ENCODE measurements at regions not wholly inside any gene's neighbourhood (a gene's known extent, or its start where the extent isn't known, plus 50 kb on each side); places are given as distances from the start of the nearest gene placed in this dataset.

DNA sequence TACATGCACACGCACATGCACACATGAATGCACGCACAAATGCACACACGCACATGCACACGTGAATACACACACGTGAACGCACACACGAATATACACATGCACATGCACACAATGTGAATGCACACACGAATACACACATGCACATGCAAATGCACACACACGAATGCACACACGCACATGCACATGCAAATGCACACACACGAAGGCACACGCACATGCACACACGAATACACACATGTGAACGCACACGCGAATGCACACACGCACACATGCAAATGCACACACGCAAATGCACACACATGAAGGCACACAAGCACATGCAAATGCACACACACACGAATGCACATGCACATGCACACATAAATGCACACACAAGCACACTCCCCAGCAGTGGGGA, 68.6 kb upstream of the GPC1 start:
- Mint-ChIP-seq H3K36me3 (no peaks in the 10 kb centered on the region), H3K27ac (no peak overlapping the region), H3K4me3 (no peak overlapping the region), H3K9me3 (no peaks in the 10 kb centered on the region), H3K4me1 (peaks cover 1% of the 10 kb centered on the region), H3K27me3 (peaks cover 8% of the 10 kb centered on the region)
- ATAC-seq (ENCODE audit: low read depth) (no peak), DNase-seq (ENCODE audit: low spot score in 2 of 2) (no peak)

DNA sequence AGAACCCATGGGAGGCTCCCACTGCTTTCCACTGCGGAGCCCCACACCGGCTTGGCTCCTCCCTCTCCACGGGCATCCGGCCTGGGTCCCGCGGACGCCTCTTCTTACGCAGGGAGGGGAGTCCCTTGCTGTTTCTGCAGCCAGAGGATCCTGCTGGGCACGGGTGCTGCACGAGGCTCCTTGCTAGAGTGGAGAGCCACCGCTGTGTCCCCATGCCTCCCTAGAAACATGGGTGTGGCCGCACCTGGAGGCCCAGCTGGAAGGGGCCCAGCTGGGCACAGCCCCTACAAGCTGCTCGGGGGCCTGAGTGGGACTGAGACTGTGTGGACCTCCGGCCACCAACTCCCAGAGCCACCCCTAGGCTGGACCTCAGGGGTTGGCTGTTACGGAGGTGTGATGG, 67.7 kb upstream of the GPC1 start:
- H3K4me1 Mint-ChIP-seq: no peaks in the 10 kb centered on the region
- H3K9me3 Mint-ChIP-seq: no peaks in the 10 kb centered on the region
- no peak overlapping the region for H3K4me3 Mint-ChIP-seq
- ATAC-seq (ENCODE audit: low read depth) (no peak), DNase-seq (ENCODE audit: low spot score in 2 of 2) (no peak)
- H3K27me3 Mint-ChIP-seq: peaks cover 8% of the 10 kb centered on the region
- no peaks in the 10 kb centered on the region for H3K36me3 Mint-ChIP-seq
- no peak overlapping the region for H3K27ac Mint-ChIP-seq

DNA sequence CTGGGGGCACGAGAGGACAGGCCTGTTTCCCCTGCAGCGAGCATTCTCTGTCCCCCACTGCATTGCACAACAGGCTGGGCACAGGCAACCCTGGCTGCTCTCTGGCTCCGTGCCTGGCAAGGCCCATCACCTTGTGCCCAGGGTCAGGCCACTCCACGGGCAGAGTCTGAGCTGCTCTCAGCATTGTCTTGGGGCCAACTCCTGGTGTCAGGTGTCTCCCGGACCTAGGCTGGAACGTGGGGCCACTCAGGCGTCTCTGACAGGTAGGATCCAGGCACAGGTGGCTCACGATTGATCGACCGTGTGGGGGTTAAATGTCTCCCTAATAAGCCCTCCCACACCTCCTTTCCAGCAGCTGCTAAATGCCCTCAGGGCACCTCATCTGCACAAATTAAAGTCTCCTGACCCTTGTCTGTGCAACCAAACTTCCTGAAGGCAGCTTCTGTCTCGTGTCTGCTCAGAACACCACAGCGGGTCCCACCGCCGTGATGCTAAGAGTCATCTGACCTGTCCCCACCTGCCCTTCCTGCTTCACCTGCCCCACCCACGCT, 66.6 kb upstream of the GPC1 start:
- ATAC-seq (ENCODE audit: low read depth) (no peak), DNase-seq (ENCODE audit: low spot score in 2 of 2) (no peak)
- Mint-ChIP-seq H3K36me3 (no peaks in the 10 kb centered on the region), H3K27ac (no peak overlapping the region), H3K27me3 (peaks cover 8% of the 10 kb centered on the region), H3K9me3 (no peaks in the 10 kb centered on the region), H3K4me3 (no peak overlapping the region), H3K4me1 (no peaks in the 10 kb centered on the region)

DNA sequence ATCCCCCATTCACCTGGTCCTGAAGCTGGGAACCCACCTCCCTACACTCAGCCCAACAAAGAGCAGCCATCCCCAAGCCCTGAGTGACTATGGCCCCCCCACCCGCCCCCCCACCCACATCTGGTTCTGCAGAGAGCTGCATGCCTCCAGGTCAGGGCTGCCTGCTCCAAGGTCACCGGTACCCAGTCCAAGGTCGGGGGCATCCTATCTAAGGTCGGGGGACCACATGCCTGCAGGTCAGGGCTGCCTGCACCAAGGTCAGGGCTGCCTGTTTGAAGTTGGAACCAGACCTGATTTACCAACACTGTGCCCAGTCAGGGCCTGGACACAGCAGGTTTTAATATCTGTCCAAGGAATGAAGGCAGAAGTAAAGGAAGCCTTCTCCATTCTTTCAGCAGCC, 66.1 kb upstream of the GPC1 start:
- Mint-ChIP-seq H3K4me1 (no peaks in the 10 kb centered on the region), H3K9me3 (no peaks in the 10 kb centered on the region), H3K36me3 (no peaks in the 10 kb centered on the region), H3K4me3 (no peak overlapping the region), H3K27ac (no peak overlapping the region), H3K27me3 (peaks cover 8% of the 10 kb centered on the region)
- DNase-seq (ENCODE audit: low spot score in 2 of 2) (no peak), ATAC-seq (ENCODE audit: low read depth) (no peak)

DNA sequence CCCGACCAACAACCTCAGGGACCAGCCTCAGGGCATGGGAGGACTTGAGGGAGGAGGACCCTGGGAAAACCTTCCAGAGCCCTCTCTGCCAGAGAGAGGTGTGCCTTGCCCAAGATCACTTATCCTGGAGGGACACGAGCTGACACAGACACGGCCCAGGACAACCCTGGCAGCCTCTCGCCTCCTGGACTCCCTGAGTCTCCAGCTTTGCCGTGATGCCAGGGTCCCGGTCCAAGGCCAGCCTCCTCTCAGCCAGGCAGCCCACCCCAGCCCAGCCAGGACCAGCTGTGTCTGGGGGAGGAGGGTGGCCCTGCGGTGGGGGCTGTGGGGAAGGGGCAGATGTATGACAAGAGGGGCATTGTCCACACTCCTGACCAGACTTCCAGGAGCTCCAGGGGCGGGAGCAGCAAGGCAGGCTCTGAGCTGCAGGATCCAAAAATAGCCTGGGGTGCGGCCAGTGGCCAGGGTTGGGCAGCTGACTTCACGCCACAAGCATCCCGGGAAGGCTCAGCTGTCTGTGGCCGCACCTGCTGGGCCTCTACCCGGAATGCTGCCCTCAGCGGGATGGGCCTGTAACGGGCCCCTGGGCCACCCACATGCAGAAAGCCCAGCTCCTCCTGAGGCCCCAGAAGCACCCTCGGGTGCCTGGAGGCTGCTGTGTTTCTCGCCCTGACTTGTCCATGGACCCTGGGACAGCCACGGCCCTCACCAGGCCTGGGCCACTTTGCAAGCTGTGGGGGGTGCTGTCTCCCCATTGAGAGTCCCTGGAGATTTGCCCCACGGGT, 65.5 kb upstream of the GPC1 start:
- H3K36me3 Mint-ChIP-seq: no peaks in the 10 kb centered on the region
- no peak overlapping the region for H3K27ac Mint-ChIP-seq
- ATAC-seq (ENCODE audit: low read depth) (no peak), DNase-seq (ENCODE audit: low spot score in 2 of 2) (no peak)
- H3K4me3 Mint-ChIP-seq: no peak overlapping the region
- no peaks in the 10 kb centered on the region for H3K9me3 Mint-ChIP-seq
- peaks cover 8% of the 10 kb centered on the region for H3K27me3 Mint-ChIP-seq
- no peaks in the 10 kb centered on the region for H3K4me1 Mint-ChIP-seq

DNA sequence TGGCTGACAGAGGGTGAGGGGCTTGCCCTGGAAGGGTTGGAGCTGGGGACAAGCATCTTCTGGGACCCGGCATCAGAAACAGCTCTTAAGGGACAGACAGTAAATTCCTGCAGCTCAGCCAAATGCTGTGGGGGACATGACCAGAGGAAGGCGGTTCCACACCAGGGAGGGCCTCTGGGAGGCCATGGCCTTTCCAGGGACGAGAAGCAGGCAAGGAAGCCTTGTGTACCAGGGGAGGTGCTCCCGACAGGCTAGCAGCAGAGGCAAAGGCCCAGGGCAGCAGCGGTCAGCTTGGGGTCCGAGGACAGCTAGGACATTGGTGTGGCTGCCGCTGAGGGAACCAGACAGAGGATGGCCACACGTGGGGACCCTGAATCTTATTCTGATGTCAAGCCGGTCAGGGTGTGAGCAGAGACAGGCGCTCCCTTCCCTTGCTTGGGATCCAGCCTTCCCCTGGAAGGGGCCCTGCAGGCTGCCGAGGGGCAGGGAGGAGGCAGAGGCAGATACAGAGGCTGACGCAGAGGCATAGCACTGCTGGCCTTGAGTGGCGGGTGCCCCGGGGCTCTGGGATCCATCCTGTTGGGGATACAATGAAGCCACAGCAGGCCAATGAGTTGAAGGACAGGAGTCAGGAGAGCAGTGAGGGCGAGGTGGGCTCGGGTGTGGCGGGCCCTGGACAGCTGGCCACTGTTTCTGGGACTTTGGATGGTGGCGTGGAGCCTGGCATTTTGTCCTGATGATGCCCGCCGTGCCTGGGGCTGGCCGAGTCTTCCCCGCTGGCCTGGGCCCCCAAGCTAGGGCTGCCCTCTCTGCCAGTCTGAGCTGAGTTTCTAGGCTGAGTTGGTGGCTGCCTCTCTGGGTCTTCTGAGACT, 64.1 kb upstream of the GPC1 start:
- DNase-seq (ENCODE audit: low spot score in 2 of 2): no peak
- Mint-ChIP-seq H3K4me3 (no peak overlapping the region), H3K4me1 (no peaks in the 10 kb centered on the region), H3K9me3 (peaks cover 2% of the 10 kb centered on the region), H3K27me3 (peaks cover 13% of the 10 kb centered on the region), H3K27ac (no peak overlapping the region), H3K36me3 (no peaks in the 10 kb centered on the region)
- ATAC-seq (ENCODE audit: low read depth): no peak

DNA sequence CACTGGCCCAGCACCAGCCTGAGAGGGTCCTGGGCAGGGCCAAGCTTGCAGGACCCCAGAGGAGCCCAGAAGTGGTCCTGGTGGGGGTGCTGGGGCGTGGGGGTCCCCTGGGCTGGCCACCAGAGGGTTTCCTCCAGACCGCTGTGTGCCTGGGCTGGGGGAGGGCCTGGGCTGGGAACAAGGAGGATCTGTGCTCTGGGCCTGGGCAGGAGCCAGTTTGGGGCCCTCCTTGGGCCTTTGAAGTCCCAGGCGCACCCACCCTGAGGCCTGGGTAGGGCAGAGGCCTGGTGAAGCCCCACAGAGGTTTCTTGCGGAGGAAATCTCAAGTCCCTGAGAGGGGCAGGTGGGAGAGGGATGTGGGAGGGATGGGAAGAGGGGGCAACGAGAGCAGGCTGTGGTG, 63.4 kb upstream of the GPC1 start:
- Mint-ChIP-seq H3K27ac (no peak overlapping the region), H3K27me3 (peaks cover 13% of the 10 kb centered on the region), H3K36me3 (no peaks in the 10 kb centered on the region), H3K9me3 (peaks cover 2% of the 10 kb centered on the region), H3K4me3 (no peak overlapping the region), H3K4me1 (no peaks in the 10 kb centered on the region)
- ATAC-seq (ENCODE audit: low read depth): no peak
- DNase-seq (ENCODE audit: low spot score in 2 of 2): no peak

DNA sequence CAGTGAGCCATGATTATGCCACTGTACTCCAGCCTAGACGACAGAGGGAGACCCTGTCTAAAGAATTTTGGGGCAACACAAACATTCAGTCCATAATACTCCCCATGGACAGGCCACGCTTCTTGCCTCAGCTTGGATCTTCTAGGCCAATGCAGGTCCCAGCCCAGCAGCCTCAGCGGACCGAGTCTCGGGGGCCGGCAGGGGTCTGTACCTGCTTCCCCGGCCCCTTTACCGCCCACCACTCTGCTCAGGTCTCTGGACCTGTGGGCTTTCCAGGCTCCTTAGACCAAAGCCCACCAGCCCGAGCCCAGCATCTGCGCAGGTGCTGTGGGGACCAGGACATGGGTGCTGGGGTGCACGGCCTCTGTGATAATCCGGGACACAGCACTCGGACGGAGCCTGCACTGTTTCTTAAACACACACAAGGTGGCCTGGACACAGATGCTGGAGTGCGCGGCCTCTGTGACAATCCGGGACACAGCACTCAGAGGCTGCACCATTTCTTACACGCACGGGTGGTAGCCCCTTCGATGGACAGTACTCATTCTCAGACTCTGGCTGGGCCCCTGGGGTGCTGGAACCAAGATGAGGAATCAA, 62.1 kb upstream of the GPC1 start:
- ATAC-seq (ENCODE audit: low read depth): no peak
- Mint-ChIP-seq H3K9me3 (peaks cover 2% of the 10 kb centered on the region), H3K27me3 (peaks cover 13% of the 10 kb centered on the region), H3K4me1 (no peaks in the 10 kb centered on the region), H3K27ac (no peak overlapping the region), H3K36me3 (no peaks in the 10 kb centered on the region), H3K4me3 (no peak overlapping the region)
- DNase-seq (ENCODE audit: low spot score in 2 of 2): no peak

DNA sequence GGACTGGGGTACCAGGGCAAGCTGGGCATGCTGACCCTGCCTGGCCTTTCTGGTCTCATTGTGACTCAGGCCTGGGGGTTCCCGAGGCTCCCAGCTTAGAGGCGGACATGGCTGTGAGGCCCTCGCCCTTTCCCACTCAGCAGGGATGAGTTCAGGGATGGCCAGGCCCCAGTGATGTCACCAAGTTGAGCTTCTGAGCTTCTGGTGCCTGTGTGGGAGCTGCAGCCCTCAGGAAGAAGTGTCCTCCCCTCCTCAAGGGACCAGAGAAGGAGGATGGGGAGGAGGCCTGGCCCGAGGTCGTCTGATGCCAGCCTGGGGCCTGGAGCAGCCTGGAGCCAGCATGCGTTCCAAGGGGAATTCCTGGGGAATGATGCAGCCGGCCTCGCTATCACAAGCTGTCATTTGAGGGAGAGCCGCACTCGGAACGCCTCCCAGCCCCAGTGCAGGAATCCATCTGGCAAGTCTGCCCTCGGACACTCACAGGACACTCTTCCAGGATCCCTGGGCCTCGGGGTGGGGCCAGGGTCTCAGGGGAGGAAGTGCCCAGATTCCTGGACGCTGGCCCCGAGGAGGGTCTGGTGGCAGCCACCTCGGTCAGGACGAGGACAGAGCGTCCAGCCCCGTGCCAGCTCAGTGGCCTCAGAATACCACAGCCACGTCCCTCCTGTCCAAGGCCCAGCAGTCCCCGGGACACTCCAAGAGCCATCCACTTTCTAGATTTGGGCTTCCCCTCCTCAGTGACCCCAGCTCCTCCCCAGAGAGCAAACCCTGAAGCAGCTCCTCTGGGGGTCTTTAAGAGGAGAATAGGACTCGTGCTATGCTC, 61.2 kb upstream of the GPC1 start:
- peaks cover 2% of the 10 kb centered on the region for H3K9me3 Mint-ChIP-seq
- peaks cover 13% of the 10 kb centered on the region for H3K27me3 Mint-ChIP-seq
- ATAC-seq (ENCODE audit: low read depth) (no peak), DNase-seq (ENCODE audit: low spot score in 2 of 2) (no peak)
- H3K36me3 Mint-ChIP-seq: no peaks in the 10 kb centered on the region
- no peak overlapping the region for H3K4me3 Mint-ChIP-seq
- H3K4me1 Mint-ChIP-seq: no peaks in the 10 kb centered on the region
- no peak overlapping the region for H3K27ac Mint-ChIP-seq

DNA sequence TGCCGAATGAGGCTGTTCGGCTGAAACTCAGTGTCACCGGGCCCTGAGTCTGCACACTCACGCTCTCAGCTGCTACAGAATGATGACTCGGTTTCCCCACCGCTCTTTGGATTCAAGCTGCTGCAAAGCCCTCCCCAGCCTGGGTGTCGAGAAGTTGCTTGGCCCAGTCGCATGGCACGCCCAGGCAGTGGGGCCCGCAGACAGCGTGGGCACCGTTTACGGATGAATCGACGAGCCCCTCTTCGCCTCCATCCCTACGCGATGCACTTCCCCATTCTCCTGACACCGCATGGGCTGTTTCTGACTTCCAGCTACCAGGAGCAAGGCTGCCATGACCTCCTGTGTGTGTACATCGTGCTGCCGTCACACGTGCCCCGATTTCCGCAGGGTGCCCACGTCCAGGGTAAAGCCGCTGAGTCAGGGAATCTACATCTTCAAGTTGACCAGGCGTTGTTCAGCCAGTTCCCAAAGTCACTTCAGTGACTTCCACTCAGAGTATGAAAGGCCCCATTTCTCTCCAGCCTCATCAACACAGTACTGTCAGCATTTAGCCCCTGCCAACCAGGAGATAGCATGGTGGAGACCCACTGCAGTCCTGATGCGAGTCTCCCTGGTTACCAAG, 60.3 kb upstream of the GPC1 start:
- ATAC-seq (ENCODE audit: low read depth) (no peak), DNase-seq (ENCODE audit: low spot score in 2 of 2) (no peak)
- Mint-ChIP-seq H3K27me3 (peaks cover 13% of the 10 kb centered on the region), H3K9me3 (peaks cover 3% of the 10 kb centered on the region), H3K4me3 (no peak overlapping the region), H3K36me3 (no peaks in the 10 kb centered on the region), H3K4me1 (no peaks in the 10 kb centered on the region), H3K27ac (no peak overlapping the region)

DNA sequence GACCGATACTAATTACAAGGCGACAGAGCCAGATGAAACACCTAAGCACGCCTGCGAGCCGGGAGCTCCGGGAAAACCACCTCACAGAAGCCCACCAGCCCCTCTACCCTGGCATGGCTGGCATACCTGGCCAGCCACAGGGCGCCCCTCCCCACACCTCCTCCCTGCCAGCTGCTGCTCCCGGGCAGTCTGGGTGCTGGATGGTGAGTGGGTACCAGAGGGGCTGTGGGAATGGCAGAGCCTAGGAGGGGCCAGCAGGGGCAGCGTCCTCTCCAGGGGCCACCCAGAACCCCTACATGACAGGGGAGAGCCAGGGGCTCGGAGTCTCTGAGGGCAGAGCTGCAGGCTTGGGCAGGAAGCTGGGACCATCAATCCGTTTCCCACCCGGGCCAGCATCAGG, 58.7 kb upstream of the GPC1 start:
- no peaks in the 10 kb centered on the region for H3K4me1 Mint-ChIP-seq
- no peak overlapping the region for H3K4me3 Mint-ChIP-seq
- no peak for ATAC-seq (ENCODE audit: low read depth)
- no peak for DNase-seq (ENCODE audit: low spot score in 2 of 2)
- peaks cover 3% of the 10 kb centered on the region for H3K9me3 Mint-ChIP-seq
- no peaks in the 10 kb centered on the region for H3K36me3 Mint-ChIP-seq
- no peak overlapping the region for H3K27ac Mint-ChIP-seq
- peaks cover 5% of the 10 kb centered on the region for H3K27me3 Mint-ChIP-seq

DNA sequence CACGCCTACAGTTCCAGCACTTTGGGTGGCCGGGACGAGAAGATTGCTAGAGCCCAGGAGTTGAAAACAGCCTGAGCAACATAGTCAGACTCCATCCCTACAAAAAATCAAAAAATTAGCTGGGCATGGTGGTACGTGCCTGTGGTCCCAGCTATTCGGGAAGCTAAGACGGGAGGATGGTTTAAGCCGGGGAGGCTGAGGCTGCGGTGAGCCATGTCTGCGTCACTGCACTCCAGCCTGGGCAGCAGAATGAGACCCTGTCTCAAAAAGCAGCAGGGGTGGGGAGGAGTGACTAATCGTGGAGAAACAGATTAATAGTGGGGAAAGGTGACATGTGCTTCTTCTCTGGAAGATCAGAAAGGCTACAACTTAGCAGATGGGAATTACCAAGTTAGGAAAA, 58.1 kb upstream of the GPC1 start:
- H3K4me1 Mint-ChIP-seq: no peaks in the 10 kb centered on the region

DNA sequence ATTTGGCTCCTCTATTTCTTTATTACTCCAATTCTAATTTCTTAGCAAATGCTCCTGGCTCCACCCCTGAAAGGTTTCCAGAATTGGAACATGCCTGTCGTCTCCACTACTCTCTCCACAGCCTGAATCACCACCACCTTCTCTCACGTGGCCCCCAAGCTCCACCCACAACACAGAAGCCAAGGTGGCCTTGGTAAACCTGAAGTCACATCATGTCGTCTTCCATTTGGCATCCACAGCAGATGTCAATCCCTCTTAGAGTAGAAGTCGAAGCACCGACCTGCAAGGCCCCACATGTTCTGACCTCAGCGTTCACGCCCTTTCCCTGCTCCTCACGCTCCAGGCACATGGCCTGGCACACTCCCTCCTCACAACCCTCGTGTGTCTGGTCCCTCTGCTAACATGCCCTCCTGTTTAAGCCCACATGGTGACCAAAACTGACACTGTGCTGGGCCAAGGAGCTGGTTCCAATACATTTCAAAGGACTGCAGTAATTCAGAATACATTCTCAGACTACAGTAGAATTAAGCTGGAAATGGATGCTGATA, 56.3 kb upstream of the GPC1 start:
- no peaks in the 10 kb centered on the region for H3K36me3 Mint-ChIP-seq
- H3K9me3 Mint-ChIP-seq: peaks cover 3% of the 10 kb centered on the region

More for the DNA sequence above, 58.1 kb upstream of the GPC1 start:
- ATAC-seq (ENCODE audit: low read depth) (no peak), DNase-seq (ENCODE audit: low spot score in 2 of 2) (no peak)
- H3K27ac Mint-ChIP-seq: no peak overlapping the region
- peaks cover 5% of the 10 kb centered on the region for H3K27me3 Mint-ChIP-seq
- H3K9me3 Mint-ChIP-seq: peaks cover 3% of the 10 kb centered on the region
- no peak overlapping the region for H3K4me3 Mint-ChIP-seq
- no peaks in the 10 kb centered on the region for H3K36me3 Mint-ChIP-seq

More for the DNA sequence above, 56.3 kb upstream of the GPC1 start:
- Mint-ChIP-seq H3K4me1 (no peaks in the 10 kb centered on the region), H3K27ac (no peak overlapping the region), H3K4me3 (no peak overlapping the region), H3K27me3 (peaks cover 9% of the 10 kb centered on the region)
- no peak for DNase-seq (ENCODE audit: low spot score in 2 of 2)
- no peak for ATAC-seq (ENCODE audit: low read depth)

Measured in memory B cell (primary cell).